ENCODE measurements at regions not wholly inside any gene's neighbourhood (a gene's known extent, or its start where the extent isn't known, plus 50 kb on each side); places are given as distances from the start of the nearest gene placed in this dataset.

DNA sequence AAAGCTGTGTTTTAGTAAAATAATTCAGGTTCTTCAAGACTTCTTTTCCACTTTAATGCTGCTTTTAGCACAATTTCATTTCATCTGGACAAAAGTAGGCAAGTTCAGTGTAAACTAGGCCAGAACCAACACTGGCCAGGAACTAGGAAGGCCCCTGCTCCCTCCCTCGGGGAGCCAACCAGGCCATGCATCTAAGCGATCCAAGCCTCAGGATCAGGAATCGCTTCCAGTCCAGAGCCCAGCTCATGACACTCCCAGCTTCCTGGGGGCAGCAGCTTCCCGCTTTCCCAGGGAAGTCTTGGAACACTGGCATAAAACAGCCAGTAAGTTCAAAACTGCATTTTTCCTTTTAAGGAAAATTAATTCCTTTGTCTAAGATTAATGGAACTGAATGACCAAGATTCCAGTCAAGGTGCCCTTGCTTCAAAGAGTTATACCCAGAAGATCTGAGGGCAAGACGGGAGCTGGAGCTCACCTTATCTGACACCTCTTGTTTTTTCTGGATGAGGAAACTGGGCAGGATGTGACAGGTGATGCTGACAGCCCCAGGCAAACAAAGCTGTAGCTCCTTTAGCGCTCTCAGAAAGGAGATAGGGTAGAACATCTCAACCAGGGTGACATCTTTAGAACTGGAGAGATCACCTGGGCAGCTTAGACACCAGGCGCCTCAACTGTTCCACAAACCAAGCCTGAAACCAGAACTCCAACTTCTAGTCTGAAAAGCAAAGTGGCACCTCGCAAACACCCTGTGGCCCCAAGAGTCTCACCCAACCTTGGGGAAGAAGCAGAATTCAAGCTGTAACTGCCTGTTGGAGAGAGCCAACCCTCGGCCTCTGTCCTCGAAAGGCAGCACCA is 61.4 kb upstream of the PNMA1 start:
- peaks cover 10% of the 10 kb centered on the region; the same call in 1 of the 2 replicates for H3K36me3 ChIP-seq (ENCODE audit: insufficient read depth, low read length)
- peak overlapping the region; percentile 38 for H3K4me3 ChIP-seq (ENCODE audit: low read depth, low read length, poor library complexity, severe bottlenecking)
- H3K4me1 ChIP-seq (ENCODE audit: insufficient read depth, low read length, poor library complexity, severe bottlenecking): peaks cover 90% of the 10 kb centered on the region
- H4K20me1 ChIP-seq (ENCODE audit: insufficient read depth, low read length): peaks cover 7% of the 10 kb centered on the region; the same call in 1 of the 2 replicates
- intact Hi-C loops (cut with micrococcal nuclease; ENCODE audit: unreplicated experiment): no loop called here
- ChIA-PET POLR2A (interaction anchor here (0.6 to 6.7 kb wide), 8 partner anchors 9 to 67 kb away, joined by 3 to 97 read pairs (median 4); a partner anchor contains a TSS), CTCF (ENCODE audit: unreplicated experiment) (interaction anchor here (1.0 to 1.3 kb wide), 3 partner anchors 9 to 10 kb away, joined by 3 to 4 read pairs (median 3); no protein-coding TSS in a partner anchor)
- no peaks in the 10 kb centered on the region for H3K9me3 ChIP-seq (ENCODE audit: low read length)
- no peak overlapping the region for H2AFZ ChIP-seq (ENCODE audit: low read length)
- H3K27ac ChIP-seq (ENCODE audit: low read depth, low read length, poor library complexity, severe bottlenecking): peak overlapping the region; percentile 96
- peak overlapping the region; percentile 75 for H3K4me2 ChIP-seq (ENCODE audit: low read length)
- TF ChIP-seq, protein P1, sequence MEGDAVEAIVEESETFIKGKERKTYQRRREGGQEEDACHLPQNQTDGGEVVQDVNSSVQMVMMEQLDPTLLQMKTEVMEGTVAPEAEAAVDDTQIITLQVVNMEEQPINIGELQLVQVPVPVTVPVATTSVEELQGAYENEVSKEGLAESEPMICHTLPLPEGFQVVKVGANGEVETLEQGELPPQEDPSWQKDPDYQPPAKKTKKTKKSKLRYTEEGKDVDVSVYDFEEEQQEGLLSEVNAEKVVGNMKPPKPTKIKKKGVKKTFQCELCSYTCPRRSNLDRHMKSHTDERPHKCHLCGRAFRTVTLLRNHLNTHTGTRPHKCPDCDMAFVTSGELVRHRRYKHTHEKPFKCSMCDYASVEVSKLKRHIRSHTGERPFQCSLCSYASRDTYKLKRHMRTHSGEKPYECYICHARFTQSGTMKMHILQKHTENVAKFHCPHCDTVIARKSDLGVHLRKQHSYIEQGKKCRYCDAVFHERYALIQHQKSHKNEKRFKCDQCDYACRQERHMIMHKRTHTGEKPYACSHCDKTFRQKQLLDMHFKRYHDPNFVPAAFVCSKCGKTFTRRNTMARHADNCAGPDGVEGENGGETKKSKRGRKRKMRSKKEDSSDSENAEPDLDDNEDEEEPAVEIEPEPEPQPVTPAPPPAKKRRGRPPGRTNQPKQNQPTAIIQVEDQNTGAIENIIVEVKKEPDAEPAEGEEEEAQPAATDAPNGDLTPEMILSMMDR (conservative IDR thresholded peaks at IDR 0.05; ENCODE audit: low read length): no peak
- TF ChIP-seq EZH2phosphoT487 (IDR thresholded peaks at IDR 0.05; ENCODE audit: borderline replicate concordance, low read depth, low read length): no peak
- BruUV-seq (replicated peaks): no TSS peak
- DNase-seq (ENCODE audit: low spot score): peak; percentile 55
- no peaks in the 10 kb centered on the region for H3K9me2 ChIP-seq (ENCODE audit: insufficient read depth, low read length)
- H3K79me2 ChIP-seq (ENCODE audit: insufficient read depth, low read depth, low read length): peaks cover 86% of the 10 kb centered on the region

DNA sequence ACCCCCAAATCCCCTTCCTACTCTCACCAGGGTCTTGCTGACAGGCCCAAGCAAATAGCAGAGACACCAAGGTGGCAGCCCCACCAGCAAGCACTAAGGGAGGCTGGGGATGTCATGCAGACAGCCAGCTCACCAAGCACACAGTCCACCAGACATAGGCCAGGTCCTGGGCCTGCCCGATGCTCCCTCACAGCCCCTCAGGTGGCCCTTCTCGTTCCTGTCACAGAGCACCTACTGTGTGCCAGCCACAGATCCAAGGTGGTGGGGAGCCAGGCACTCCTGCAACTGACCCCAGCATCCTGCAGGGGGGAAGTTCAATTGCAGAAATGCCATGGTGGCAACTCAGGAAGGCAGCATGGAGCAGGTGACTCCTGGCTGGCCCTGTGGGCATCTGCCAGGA is 60.5 kb upstream of the PNMA1 start:
- Histone ChIP-seq H3K4me1 (ENCODE audit: insufficient read depth, low read length, poor library complexity, severe bottlenecking) (peaks cover 97% of the 10 kb centered on the region), H2AFZ (ENCODE audit: low read length) (no peak overlapping the region), H3K79me2 (ENCODE audit: insufficient read depth, low read depth, low read length) (peaks cover 83% of the 10 kb centered on the region), H3K27ac (ENCODE audit: low read depth, low read length, poor library complexity, severe bottlenecking) (peak overlapping the region; percentile 96), H3K4me3 (ENCODE audit: low read depth, low read length, poor library complexity, severe bottlenecking) (peak overlapping the region; percentile 39), H3K9me3 (ENCODE audit: low read length) (no peaks in the 10 kb centered on the region), H3K36me3 (ENCODE audit: insufficient read depth, low read length) (0 out of 2 replicates have a peak, but pooled peaks cover 10% of the 10 kb centered on the region), H3K9me2 (ENCODE audit: insufficient read depth, low read length) (no peaks in the 10 kb centered on the region), H4K20me1 (ENCODE audit: insufficient read depth, low read length) (peaks cover 7% of the 10 kb centered on the region; the same call in 1 of the 2 replicates), H3K4me2 (ENCODE audit: low read length) (peak overlapping the region; percentile 75)
- intact Hi-C loops (cut with micrococcal nuclease; ENCODE audit: unreplicated experiment): no loop called here
- CTCF ChIA-PET (ENCODE audit: unreplicated experiment): interaction anchor here (1.6 kb wide), 1 partner anchor 15 kb away, joined by 3 read pairs; a partner anchor contains a TSS
- TF ChIP-seq, protein P1 (conservative IDR thresholded peaks at IDR 0.05; ENCODE audit: low read length): 0 out of 2 replicates have a peak, but pooled peaks have one; percentile 21
- no peak for TF ChIP-seq EZH2phosphoT487 (IDR thresholded peaks at IDR 0.05; ENCODE audit: borderline replicate concordance, low read depth, low read length)
- BruUV-seq (replicated peaks): no TSS peak
- peak; percentile 18 for DNase-seq (ENCODE audit: low spot score)
- POLR2A ChIA-PET: interaction anchor here (0.6 to 6.7 kb wide), 7 partner anchors 12 to 68 kb away, joined by 3 to 97 read pairs (median 4); a partner anchor contains a TSS
